SU-DHL-6 (cell line): ENCODE measurements at regions not wholly inside any gene's neighbourhood (a gene's known extent, or its start where the extent isn't known, plus 50 kb on each side); places are given as distances from the start of the nearest gene placed in this dataset.

Experiments
- H2AFZ ChIP-seq: fragments of 200-600 bp; sonication (generic); 2 replicates; pipeline ENCODE4 v1.6.1; 2014; ENCODE audit warnings: low read depth, mild to moderate bottlenecking, moderate library complexity, mixed read lengths, antibody characterized with exemption, low read length; ENCODE audit not compliant: severe bottlenecking
- H3F3A ChIP-seq: fragments of 200-600 bp; shearing (Covaris generic); 2 replicates; pipeline ENCODE4 v1.6.0; 2016; ENCODE audit warnings: antibody characterized with exemption, mild to moderate bottlenecking; ENCODE audit not compliant: insufficient read depth
- H3K27ac ChIP-seq: fragments of 200-600 bp; sonication (generic); 2 replicates; pipeline ENCODE4 v1.5.1; 2016; ENCODE audit warnings: low read depth, mild to moderate bottlenecking, low read length, moderate library complexity, mixed read lengths
- H3K27me3 ChIP-seq: fragments of 200-600 bp; sonication (generic), shearing (Covaris generic); 2 replicates; pipeline ENCODE4 v1.6.0; 2014; ENCODE audit warnings: mild to moderate bottlenecking, low read length
- H3K36me3 ChIP-seq: fragments of 200-600 bp; sonication (generic); 2 replicates; pipeline ENCODE4 v1.6.1; 2014; ENCODE audit warnings: mild to moderate bottlenecking, low read length, mixed read lengths
- H3K4me2 ChIP-seq: fragments of 300-600, 200-600 bp; shearing (Covaris generic), sonication (generic); 2 replicates; pipeline ENCODE4 v1.6.0; 2014; ENCODE audit warnings: low read length, low read depth, mild to moderate bottlenecking; ENCODE audit not compliant: poor library complexity, severe bottlenecking
- H3K4me3 ChIP-seq: fragments of 200-600 bp; sonication (generic); 2 replicates; pipeline ENCODE4 v1.5.1; 2014; ENCODE audit warnings: antibody characterized with exemption, low read length, mild to moderate bottlenecking, mixed read lengths; ENCODE audit not compliant: insufficient read depth, poor library complexity, severe bottlenecking
- H3K79me2 ChIP-seq: fragments of 200-600 bp; sonication (generic); 2 replicates; pipeline ENCODE4 v1.6.1; 2014; ENCODE audit warnings: mild to moderate bottlenecking, low read length, moderate library complexity; ENCODE audit not compliant: insufficient read depth
- H3K9ac ChIP-seq: fragments of 200-600 bp; sonication (generic); 2 replicates; pipeline ENCODE4 v1.7.0; 2014; ENCODE audit warnings: mild to moderate bottlenecking, low read length
- H3K9me2 ChIP-seq: fragments of 200-600 bp; sonication (generic); replicated peaks from 2 replicates; pipeline ENCODE4 v1.6.1; 2014; ENCODE audit warnings: low read length; ENCODE audit not compliant: insufficient read depth
- H3K9me3 ChIP-seq: fragments of 200-600 bp; sonication (generic); 2 replicates; pipeline ENCODE4 v1.6.1; 2014; ENCODE audit warnings: low read length, mixed read lengths; ENCODE audit not compliant: insufficient read depth
- H4K20me1 ChIP-seq: fragments of 200-600 bp; sonication (generic); 2 replicates; pipeline ENCODE4 v1.6.1; 2014; ENCODE audit warnings: low read depth, mild to moderate bottlenecking, antibody characterized with exemption, low read length, moderate library complexity, mixed read lengths
- EZH2phosphoT487 ChIP-seq: fragments of 200-600 bp; sonication (generic), shearing (Covaris generic); conservative IDR thresholded peaks from 2 replicates; pipeline ENCODE4 v1.6.1; 2018; ENCODE audit warnings: mild to moderate bottlenecking, antibody characterized with exemption, low read length, moderate library complexity, mixed read lengths
- TF ChIP-seq, protein P1 (sequence below): fragments of 200-600 bp; sonication (generic); IDR thresholded peaks from one replicate; pipeline ENCODE4 v1.5.1; 2017; ENCODE audit warnings: antibody characterized with exemption, mild to moderate bottlenecking, low read length, moderate library complexity; ENCODE audit not compliant: insufficient read depth, poor library complexity, severe bottlenecking

DNA sequence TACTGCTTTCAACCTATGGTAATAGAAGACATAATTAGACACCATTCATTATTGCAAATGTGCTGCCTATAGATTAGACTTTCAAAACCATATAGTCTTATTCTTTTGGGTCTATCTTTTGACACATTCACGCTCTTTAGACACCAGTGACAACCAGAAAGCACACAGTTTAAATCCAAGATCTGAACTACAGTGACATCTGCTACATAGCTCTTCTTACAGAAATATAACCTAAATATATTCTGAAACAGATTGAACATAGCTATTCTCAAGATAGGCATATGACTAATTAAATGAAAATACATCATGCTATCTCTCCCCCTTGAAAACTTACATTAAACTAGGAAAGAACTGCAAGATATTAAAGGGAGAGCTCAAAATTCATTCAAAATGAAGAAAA is 514.2 kb upstream of the SLITRK6 start:
- TF ChIP-seq, protein P1, sequence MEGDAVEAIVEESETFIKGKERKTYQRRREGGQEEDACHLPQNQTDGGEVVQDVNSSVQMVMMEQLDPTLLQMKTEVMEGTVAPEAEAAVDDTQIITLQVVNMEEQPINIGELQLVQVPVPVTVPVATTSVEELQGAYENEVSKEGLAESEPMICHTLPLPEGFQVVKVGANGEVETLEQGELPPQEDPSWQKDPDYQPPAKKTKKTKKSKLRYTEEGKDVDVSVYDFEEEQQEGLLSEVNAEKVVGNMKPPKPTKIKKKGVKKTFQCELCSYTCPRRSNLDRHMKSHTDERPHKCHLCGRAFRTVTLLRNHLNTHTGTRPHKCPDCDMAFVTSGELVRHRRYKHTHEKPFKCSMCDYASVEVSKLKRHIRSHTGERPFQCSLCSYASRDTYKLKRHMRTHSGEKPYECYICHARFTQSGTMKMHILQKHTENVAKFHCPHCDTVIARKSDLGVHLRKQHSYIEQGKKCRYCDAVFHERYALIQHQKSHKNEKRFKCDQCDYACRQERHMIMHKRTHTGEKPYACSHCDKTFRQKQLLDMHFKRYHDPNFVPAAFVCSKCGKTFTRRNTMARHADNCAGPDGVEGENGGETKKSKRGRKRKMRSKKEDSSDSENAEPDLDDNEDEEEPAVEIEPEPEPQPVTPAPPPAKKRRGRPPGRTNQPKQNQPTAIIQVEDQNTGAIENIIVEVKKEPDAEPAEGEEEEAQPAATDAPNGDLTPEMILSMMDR, result no peak
- no peak for TF ChIP-seq EZH2phosphoT487
- Histone ChIP-seq H3K36me3 (no peaks in the 10 kb centered on the region), H3F3A (no peaks in the 10 kb centered on the region), H3K9me2 (no peaks in the 10 kb centered on the region), H3K79me2 (no peaks in the 10 kb centered on the region), H3K4me2 (no peak overlapping the region), H2AFZ (no peak overlapping the region), H4K20me1 (no peaks in the 10 kb centered on the region), H3K27ac (no peak overlapping the region), H3K9me3 (no peaks in the 10 kb centered on the region), H3K9ac (no peak overlapping the region), H3K27me3 (no peaks in the 10 kb centered on the region), H3K4me3 (no peak overlapping the region)

DNA sequence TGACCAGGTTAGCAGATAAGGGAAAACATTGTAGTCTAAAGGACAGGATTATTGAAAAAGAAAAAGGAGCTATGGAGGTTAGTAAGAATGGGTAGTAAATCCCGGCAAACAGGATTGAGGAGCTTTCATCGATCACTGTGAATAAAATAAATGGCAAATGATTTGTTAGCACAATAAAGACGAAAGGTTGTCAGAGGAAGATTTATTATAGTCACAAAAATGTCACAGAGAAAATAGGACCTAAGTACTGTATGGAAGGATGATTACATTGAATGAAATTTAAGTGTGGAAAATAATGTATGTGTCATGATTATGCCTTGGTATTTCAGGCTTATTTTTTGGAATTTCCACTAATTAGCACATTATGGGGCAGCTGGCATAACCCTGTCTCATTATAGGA is 519.2 kb upstream of the SLITRK6 start:
- Histone ChIP-seq H4K20me1 (no peaks in the 10 kb centered on the region), H3K9ac (no peak overlapping the region), H3K9me2 (no peaks in the 10 kb centered on the region), H3K4me2 (no peak overlapping the region), H3K36me3 (no peaks in the 10 kb centered on the region), H3K27me3 (no peaks in the 10 kb centered on the region), H3F3A (no peaks in the 10 kb centered on the region), H3K79me2 (no peaks in the 10 kb centered on the region), H3K4me3 (no peak overlapping the region), H2AFZ (no peak overlapping the region), H3K9me3 (no peaks in the 10 kb centered on the region), H3K27ac (no peak overlapping the region)
- TF ChIP-seq, protein P1, result no peak
- no peak for TF ChIP-seq EZH2phosphoT487

DNA sequence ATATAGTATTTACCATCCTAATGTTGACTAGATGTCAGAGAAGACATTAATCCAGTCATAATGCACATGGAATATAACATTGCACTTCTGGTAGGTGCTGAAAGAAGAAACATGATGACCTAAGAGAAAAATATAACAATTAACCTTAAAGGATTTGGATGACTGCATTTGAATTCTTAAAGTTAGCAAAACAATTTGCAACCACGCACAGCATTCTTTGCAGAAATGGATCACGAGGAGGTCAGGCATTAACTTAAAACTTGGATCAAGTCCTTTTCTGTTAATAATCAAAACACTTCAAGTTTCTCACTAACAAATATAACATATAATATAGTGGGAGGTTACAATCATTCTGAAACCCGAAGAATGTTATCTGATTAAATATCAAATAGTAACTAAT is 525.0 kb upstream of the SLITRK6 start:
- no peaks in the 10 kb centered on the region for H3F3A ChIP-seq
- no peaks in the 10 kb centered on the region for H3K79me2 ChIP-seq
- H3K27me3 ChIP-seq, result no peaks in the 10 kb centered on the region
- no peaks in the 10 kb centered on the region; the same call in 1 of the 2 replicates for H3K9me2 ChIP-seq
- no peak overlapping the region for H3K9ac ChIP-seq
- H2AFZ ChIP-seq, result no peak overlapping the region
- H3K9me3 ChIP-seq, result no peaks in the 10 kb centered on the region
- H4K20me1 ChIP-seq, result no peaks in the 10 kb centered on the region
- H3K4me2 ChIP-seq, result no peak overlapping the region
- H3K27ac ChIP-seq, result no peak overlapping the region
- H3K4me3 ChIP-seq, result no peak overlapping the region
- no peak for TF ChIP-seq EZH2phosphoT487
- TF ChIP-seq, protein P1, result no peak
- no peaks in the 10 kb centered on the region for H3K36me3 ChIP-seq
